Spleen (tissue), 11 donors: ENCODE measurements at regions not wholly inside any gene's neighbourhood (a gene's known extent, or its start where the extent isn't known, plus 50 kb on each side); places are given as distances from the start of the nearest gene placed in this dataset.

ENCODE experiments used
- DNase-seq: peaks from one replicate; pipeline ENCODE4 v3.0.0-alpha.2; 2020
- H3K27ac ChIP-seq, 8 donors: fragments of 200-600 bp; sonication (generic) in 7 of 8; 1 replicate in 4 of 8; 2 replicates in 4 of 8; pipeline versions ENCODE4 v1.5.0 to v1.8.0; 2016 to 2021; ENCODE audit warnings: inconsistent platforms in 4 of 8, mild to moderate bottlenecking in 4 of 8, moderate library complexity in 1 of 8
- H3K27me3 ChIP-seq, 7 donors: fragments of 200-600 bp; sonication (generic) in 6 of 7; replicated peaks in 1 of 7; 1 replicate in 4 of 7; 2 replicates in 3 of 7; pipeline versions ENCODE4 v1.5.0 to v1.8.0; 2016 to 2021; ENCODE audit warnings: inconsistent platforms in 3 of 7, mild to moderate bottlenecking in 1 of 7
- H3K36me3 ChIP-seq, 6 donors: fragments of 200-600 bp; sonication (generic) in 5 of 6; 1 replicate in 4 of 6; 2 replicates in 2 of 6; pipeline versions ENCODE4 v1.5.0 to v1.8.0; 2016 to 2021; ENCODE audit warnings: inconsistent platforms in 2 of 6
- H3K4me1 ChIP-seq, 6 donors: fragments of 200-600 bp; sonication (generic) in 5 of 6; 1 replicate in 3 of 6; 2 replicates in 3 of 6; pipeline versions ENCODE4 v1.5.0 to v1.8.0; 2016 to 2021; ENCODE audit warnings: inconsistent platforms in 3 of 6
- H3K4me3 ChIP-seq, 8 donors: fragments of 200-600 bp; sonication (generic) in 7 of 8; 1 replicate in 4 of 8; 2 replicates in 4 of 8; pipeline versions ENCODE4 v1.5.0 to v1.8.0; 2016 to 2021; ENCODE audit warnings: inconsistent platforms in 4 of 8, mild to moderate bottlenecking in 4 of 8, moderate library complexity in 2 of 8
- H3K9me3 ChIP-seq, 8 donors: fragments of 200-600 bp; sonication (generic) in 7 of 8; 1 replicate in 4 of 8; 2 replicates in 4 of 8; pipeline versions ENCODE4 v1.5.0 to v1.8.0; 2016 to 2021; ENCODE audit warnings: inconsistent platforms in 4 of 8
- CTCF ChIP-seq, 11 experiments: fragments of 200-600 bp in 7 of 11; fragments of 450-650 bp in 4 of 11; sonication (generic) in 4 of 11; IDR thresholded peaks in 8 of 11; conservative IDR thresholded peaks in 3 of 11; 1 replicate in 7 of 11; 2 replicates in 4 of 11; pipeline versions ENCODE4 v1.4.0 to v1.8.0; 2016 to 2021; ENCODE audit warnings: antibody characterized with exemption in 11 of 11, inconsistent platforms in 4 of 11, mild to moderate bottlenecking in 1 of 11
- POLR2A ChIP-seq, 3 donors: fragments of 450-650 bp; IDR thresholded peaks; one replicate each; pipeline ENCODE4 v1.5.1; 2017; ENCODE audit warnings: antibody characterized with exemption in 3 of 3, mild to moderate bottlenecking in 1 of 3
- POLR2AphosphoS5 ChIP-seq, 3 donors: sonication (generic); formaldehyde crosslinking; IDR thresholded peaks; one replicate each; pipeline ENCODE4 v1.5.1; 2017; ENCODE audit warnings: antibody characterized with exemption in 3 of 3
- WGBS, 5 donors: extraction: QIAGEN DNeasy Blood & Tissue Kit in 3 of 5; methylation state at CpG; one replicate each; pipeline versions ENCODE4 v1.1.5 to v1.1.7; 2013 to 2018; 5-methylcytosine and 5-hydroxymethylcytosine counted together
- intact Hi-C: fragments of 100-400 bp; cut with DNase I; formaldehyde crosslinking; loops from one replicate; pipeline ENCODE4 v1.15.0; 2023; ENCODE audit warnings: low total_unique reads
- donor health status: healthy with polysubstance abuse.
- donor health status: DM: no; HTN: no; CAD: no; lungs with moderate emphysema.
- donor health status: DM: no; HTN: no; CAD: no.
- donor health status: Bipolar disorder and iron deficiency.
- donor health status: healthy.
- donor health status: DM: no; HTN: no; CAD: no.
- donor health status: DM: yes; HTN: yes; CAD: no.

- Histone ChIP-seq H3K27me3 (no peaks in the 10 kb centered on the region), H3K9me3 (peaks cover 0 to 12% (median 3%) of the 10 kb centered on the region in 8 donors), H3K36me3 (no peaks in the 10 kb centered on the region), H3K27ac (no peak overlapping the region), H3K4me3 (no peak overlapping the region), H3K4me1 (no peaks in the 10 kb centered on the region)
- TF ChIP-seq CTCF (IDR thresholded peaks at IDR 0.05 in 8 of 11, conservative IDR thresholded peaks at IDR 0.05 in 3 of 11) (no peak), POLR2A (IDR thresholded peaks at IDR 0.05) (no peak), POLR2AphosphoS5 (IDR thresholded peaks at IDR 0.05) (no peak)
- no peak for DNase-seq
- intact Hi-C loops = no loop called here
These were observed 208.1 kb upstream of the ARSJ start for GRCh38 chr4:114187592-114187991.

GRCh38 chr4:114191496-114191895 is 212.0 kb upstream of the ARSJ start:
- no peaks in the 10 kb centered on the region for H3K9me3 ChIP-seq
- no peaks in the 10 kb centered on the region for H3K27me3 ChIP-seq
- TF ChIP-seq POLR2AphosphoS5 (IDR thresholded peaks at IDR 0.05) (no peak), CTCF (IDR thresholded peaks at IDR 0.05 in 8 of 11, conservative IDR thresholded peaks at IDR 0.05 in 3 of 11) (no peak), POLR2A (IDR thresholded peaks at IDR 0.05) (no peak)
- WGBS, 5 donors = 40 to 68% (median 47%) methylated on average over 1 of the region's 1 CpG
- no peaks in the 10 kb centered on the region for H3K4me1 ChIP-seq
- DNase-seq = no peak
- H3K27ac ChIP-seq = no peak overlapping the region
- intact Hi-C loops = no loop called here
- no peak overlapping the region for H3K4me3 ChIP-seq
- no peaks in the 10 kb centered on the region for H3K36me3 ChIP-seq

GRCh38 chr4:114192854-114193253 is 213.4 kb upstream of the ARSJ start:
- DNase-seq = no peak
- TF ChIP-seq POLR2A (IDR thresholded peaks at IDR 0.05) = no peak
- H3K4me3 ChIP-seq = no peak overlapping the region
- H3K27me3 ChIP-seq = no peaks in the 10 kb centered on the region
- no peaks in the 10 kb centered on the region for H3K4me1 ChIP-seq
- intact Hi-C loops = no loop called here
- H3K27ac ChIP-seq = no peak overlapping the region
- H3K36me3 ChIP-seq = no peaks in the 10 kb centered on the region
- H3K9me3 ChIP-seq = no peaks in the 10 kb centered on the region
- WGBS, 5 donors = 74 to 85% (median 78%) methylated on average over 2 of the region's 2 CpGs

- Histone ChIP-seq H3K27me3 (no peaks in the 10 kb centered on the region), H3K9me3 (no peaks in the 10 kb centered on the region), H3K4me3 (no peak overlapping the region), H3K27ac (no peak overlapping the region), H3K4me1 (no peaks in the 10 kb centered on the region), H3K36me3 (no peaks in the 10 kb centered on the region)
- TF ChIP-seq POLR2A (IDR thresholded peaks at IDR 0.05) = no peak
- no peak for TF ChIP-seq CTCF (IDR thresholded peaks at IDR 0.05 in 8 of 11, conservative IDR thresholded peaks at IDR 0.05 in 3 of 11)
- TF ChIP-seq POLR2AphosphoS5 (IDR thresholded peaks at IDR 0.05) = no peak
- 75 to 81% (median 76%) methylated on average over 5 of the region's 5 CpGs for WGBS, 5 donors
- DNase-seq = no peak
- intact Hi-C loops = no loop called here
These were observed 214.4 kb upstream of the ARSJ start for GRCh38 chr4:114193624-114194399.
